ENCODE measurements at regions not wholly inside any gene's neighbourhood (a gene's known extent, or its start where the extent isn't known, plus 50 kb on each side); places are given as distances from the start of the nearest gene placed in this dataset.

DNA sequence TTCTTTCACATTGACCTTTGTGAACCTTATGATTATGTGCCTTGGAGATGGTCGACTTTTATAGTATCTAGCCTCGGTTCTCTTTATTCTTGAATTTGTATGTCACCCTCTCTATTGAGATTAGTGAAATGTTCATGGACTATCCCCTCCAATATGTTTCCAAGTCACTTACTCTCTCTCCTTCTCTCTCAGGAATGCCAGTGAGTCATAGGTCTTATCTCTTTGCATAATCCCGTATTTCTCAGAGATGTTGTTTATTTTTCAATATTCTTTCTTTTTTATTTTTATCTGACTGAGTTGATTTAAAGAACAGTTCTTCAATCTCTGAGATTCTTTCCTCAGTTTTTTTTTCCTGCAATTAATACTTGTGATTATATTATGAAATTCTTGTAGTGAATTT, 411.6 kb upstream of the CADM2 start:
- H3K27ac ChIP-seq (ENCODE audit: low read depth, low read length), result no peak overlapping the region
- TF ChIP-seq, protein P1, sequence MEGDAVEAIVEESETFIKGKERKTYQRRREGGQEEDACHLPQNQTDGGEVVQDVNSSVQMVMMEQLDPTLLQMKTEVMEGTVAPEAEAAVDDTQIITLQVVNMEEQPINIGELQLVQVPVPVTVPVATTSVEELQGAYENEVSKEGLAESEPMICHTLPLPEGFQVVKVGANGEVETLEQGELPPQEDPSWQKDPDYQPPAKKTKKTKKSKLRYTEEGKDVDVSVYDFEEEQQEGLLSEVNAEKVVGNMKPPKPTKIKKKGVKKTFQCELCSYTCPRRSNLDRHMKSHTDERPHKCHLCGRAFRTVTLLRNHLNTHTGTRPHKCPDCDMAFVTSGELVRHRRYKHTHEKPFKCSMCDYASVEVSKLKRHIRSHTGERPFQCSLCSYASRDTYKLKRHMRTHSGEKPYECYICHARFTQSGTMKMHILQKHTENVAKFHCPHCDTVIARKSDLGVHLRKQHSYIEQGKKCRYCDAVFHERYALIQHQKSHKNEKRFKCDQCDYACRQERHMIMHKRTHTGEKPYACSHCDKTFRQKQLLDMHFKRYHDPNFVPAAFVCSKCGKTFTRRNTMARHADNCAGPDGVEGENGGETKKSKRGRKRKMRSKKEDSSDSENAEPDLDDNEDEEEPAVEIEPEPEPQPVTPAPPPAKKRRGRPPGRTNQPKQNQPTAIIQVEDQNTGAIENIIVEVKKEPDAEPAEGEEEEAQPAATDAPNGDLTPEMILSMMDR (IDR thresholded peaks at IDR 0.05; ENCODE audit: low read depth, low read length, poor library complexity, severe bottlenecking), result no peak
- TF ChIP-seq EZH2phosphoT487 (IDR thresholded peaks at IDR 0.05; ENCODE audit: borderline replicate concordance, low read length), result no peak
- H4K20me1 ChIP-seq (ENCODE audit: control insufficient read depth, insufficient read depth, low read depth, low read length), result no peaks in the 10 kb centered on the region
- H3K36me3 ChIP-seq (ENCODE audit: control insufficient read depth, low read length), result no peaks in the 10 kb centered on the region
- no peaks in the 10 kb centered on the region for H3K27me3 ChIP-seq (ENCODE audit: control insufficient read depth, low read length)
- no peaks in the 10 kb centered on the region for H3K79me2 ChIP-seq (ENCODE audit: control insufficient read depth, low read length)
- H3K4me3 ChIP-seq (ENCODE audit: low read length), result no peak overlapping the region
- no peaks in the 10 kb centered on the region for H3K4me1 ChIP-seq (ENCODE audit: control insufficient read depth, low read length)
- H3K4me2 ChIP-seq (ENCODE audit: low read length), result no peak overlapping the region
- H3F3A ChIP-seq (ENCODE audit: control insufficient read depth, insufficient read depth), result no peaks in the 10 kb centered on the region
- no peaks in the 10 kb centered on the region for H3K9me2 ChIP-seq (replicated peaks; ENCODE audit: control insufficient read depth, low read length)
- no peaks in the 10 kb centered on the region for H3K9me3 ChIP-seq (ENCODE audit: control insufficient read depth, insufficient read depth, low read length)

DNA sequence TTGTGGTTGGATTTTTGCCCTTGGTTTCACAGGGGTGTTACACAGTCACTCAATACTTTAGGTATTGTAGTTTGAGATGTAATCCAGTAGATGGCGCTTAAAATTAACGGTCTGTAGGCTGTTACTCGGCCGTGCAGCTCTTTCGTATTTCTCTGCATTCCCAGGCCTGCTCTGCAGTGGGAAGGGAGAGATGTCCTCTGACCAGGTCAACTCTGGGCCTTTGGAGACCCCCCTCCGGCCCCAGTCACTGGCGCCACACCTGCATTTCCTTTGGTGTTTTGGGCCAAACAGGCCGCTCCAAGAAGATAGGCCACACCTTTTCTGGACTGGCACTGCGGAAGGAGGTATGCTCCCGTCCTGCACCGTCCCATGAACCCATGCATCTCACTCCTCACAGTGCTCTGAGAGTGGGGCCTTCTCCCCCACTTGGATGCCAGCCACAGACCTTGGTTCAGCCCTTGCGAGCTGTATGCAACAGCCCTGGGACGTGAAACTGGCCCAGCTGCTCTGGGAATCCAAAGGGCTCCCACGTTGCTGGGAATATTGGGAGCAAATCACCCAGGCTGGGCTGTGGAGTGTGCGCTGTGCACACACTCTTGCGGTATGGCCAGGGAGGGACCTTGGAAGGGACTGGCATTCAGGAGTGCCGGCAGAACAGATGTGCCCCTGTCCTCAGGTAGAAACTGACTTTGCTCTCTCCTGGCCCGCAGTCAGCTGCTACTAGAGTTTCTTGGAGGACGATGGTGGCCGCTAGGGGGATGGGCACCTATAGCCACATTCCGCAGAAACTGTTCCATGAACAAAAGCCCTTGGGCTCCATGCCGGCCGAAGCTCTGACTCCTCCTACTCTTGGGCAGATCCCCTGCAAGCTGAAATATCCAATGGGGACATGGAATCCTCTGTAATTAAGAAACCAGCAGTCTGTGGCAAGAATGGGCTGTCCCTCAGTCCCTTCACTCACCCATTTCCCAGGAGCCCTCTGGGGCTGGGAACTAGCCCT, 410.5 kb upstream of the CADM2 start:
- Histone ChIP-seq H3K4me1 (ENCODE audit: control insufficient read depth, low read length) (no peaks in the 10 kb centered on the region), H4K20me1 (ENCODE audit: control insufficient read depth, insufficient read depth, low read depth, low read length) (no peaks in the 10 kb centered on the region), H3K4me2 (ENCODE audit: low read length) (no peak overlapping the region), H3K9me3 (ENCODE audit: control insufficient read depth, insufficient read depth, low read length) (no peaks in the 10 kb centered on the region), H3K9me2 (replicated peaks; ENCODE audit: control insufficient read depth, low read length) (no peaks in the 10 kb centered on the region), H3K79me2 (ENCODE audit: control insufficient read depth, low read length) (no peaks in the 10 kb centered on the region), H3K27me3 (ENCODE audit: control insufficient read depth, low read length) (no peaks in the 10 kb centered on the region), H3K36me3 (ENCODE audit: control insufficient read depth, low read length) (no peaks in the 10 kb centered on the region), H3F3A (ENCODE audit: control insufficient read depth, insufficient read depth) (no peaks in the 10 kb centered on the region), H3K4me3 (ENCODE audit: low read length) (no peak overlapping the region), H3K27ac (ENCODE audit: low read depth, low read length) (no peak overlapping the region)
- TF ChIP-seq, protein P1 (IDR thresholded peaks at IDR 0.05; ENCODE audit: low read depth, low read length, poor library complexity, severe bottlenecking), result peak; percentile 67
- TF ChIP-seq EZH2phosphoT487 (IDR thresholded peaks at IDR 0.05; ENCODE audit: borderline replicate concordance, low read length), result no peak

DNA sequence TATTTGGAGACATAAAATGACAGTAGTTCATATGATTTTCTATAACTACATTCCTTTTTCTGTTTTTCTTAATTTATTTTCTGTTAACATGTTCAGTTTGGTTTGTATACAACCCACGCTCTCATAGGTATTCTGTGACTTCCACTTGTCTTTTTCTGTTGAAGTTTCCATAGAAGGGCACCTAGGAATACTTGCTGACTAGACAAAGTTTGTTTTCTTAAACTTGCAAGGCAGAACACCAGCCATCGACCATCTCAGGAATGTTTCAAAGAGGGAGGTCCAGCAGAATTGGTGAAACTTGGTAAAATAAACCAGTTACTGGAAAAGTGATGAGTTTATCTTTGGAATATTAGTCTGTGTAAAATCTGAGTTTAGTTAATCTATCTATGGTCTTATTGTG, 403.2 kb upstream of the CADM2 start:
- Histone ChIP-seq H3K9me2 (replicated peaks; ENCODE audit: control insufficient read depth, low read length) (no peaks in the 10 kb centered on the region), H3K4me1 (ENCODE audit: control insufficient read depth, low read length) (no peaks in the 10 kb centered on the region), H4K20me1 (ENCODE audit: control insufficient read depth, insufficient read depth, low read depth, low read length) (no peaks in the 10 kb centered on the region), H3F3A (ENCODE audit: control insufficient read depth, insufficient read depth) (no peaks in the 10 kb centered on the region), H3K79me2 (ENCODE audit: control insufficient read depth, low read length) (no peaks in the 10 kb centered on the region), H3K9me3 (ENCODE audit: control insufficient read depth, insufficient read depth, low read length) (no peaks in the 10 kb centered on the region), H3K27me3 (ENCODE audit: control insufficient read depth, low read length) (no peaks in the 10 kb centered on the region), H3K4me3 (ENCODE audit: low read length) (no peak overlapping the region), H3K4me2 (ENCODE audit: low read length) (no peak overlapping the region), H3K36me3 (ENCODE audit: control insufficient read depth, low read length) (no peaks in the 10 kb centered on the region), H3K27ac (ENCODE audit: low read depth, low read length) (no peak overlapping the region)
- TF ChIP-seq EZH2phosphoT487 (IDR thresholded peaks at IDR 0.05; ENCODE audit: borderline replicate concordance, low read length), result no peak
- TF ChIP-seq, protein P1 (IDR thresholded peaks at IDR 0.05; ENCODE audit: low read depth, low read length, poor library complexity, severe bottlenecking), result no peak

Data from DOHH2 (cell line).